Esophagus squamous epithelium (tissue), 4 donors: ENCODE measurements at regions not wholly inside any gene's neighbourhood (a gene's known extent, or its start where the extent isn't known, plus 50 kb on each side); places are given as distances from the start of the nearest gene placed in this dataset.

Source experiments
- POLR2A ChIP-seq, 4 donors: fragments of 450-650 bp; IDR thresholded peaks; one replicate each; pipeline ENCODE4 v1.6.1; 2017; ENCODE audit warnings: antibody characterized with exemption in 4 of 4, mild to moderate bottlenecking in 4 of 4, moderate library complexity in 3 of 4
- TF ChIP-seq, protein P1 (sequence below), 6 experiments: fragments of 450-650 bp in 4 of 6; fragments of 200-600 bp in 2 of 6; sonication (generic) in 2 of 6; IDR thresholded peaks; one replicate each; pipeline ENCODE4 v1.5.1; 2016 to 2019; ENCODE audit warnings: antibody characterized with exemption in 6 of 6, mild to moderate bottlenecking in 4 of 6, moderate library complexity in 4 of 6

DNA sequence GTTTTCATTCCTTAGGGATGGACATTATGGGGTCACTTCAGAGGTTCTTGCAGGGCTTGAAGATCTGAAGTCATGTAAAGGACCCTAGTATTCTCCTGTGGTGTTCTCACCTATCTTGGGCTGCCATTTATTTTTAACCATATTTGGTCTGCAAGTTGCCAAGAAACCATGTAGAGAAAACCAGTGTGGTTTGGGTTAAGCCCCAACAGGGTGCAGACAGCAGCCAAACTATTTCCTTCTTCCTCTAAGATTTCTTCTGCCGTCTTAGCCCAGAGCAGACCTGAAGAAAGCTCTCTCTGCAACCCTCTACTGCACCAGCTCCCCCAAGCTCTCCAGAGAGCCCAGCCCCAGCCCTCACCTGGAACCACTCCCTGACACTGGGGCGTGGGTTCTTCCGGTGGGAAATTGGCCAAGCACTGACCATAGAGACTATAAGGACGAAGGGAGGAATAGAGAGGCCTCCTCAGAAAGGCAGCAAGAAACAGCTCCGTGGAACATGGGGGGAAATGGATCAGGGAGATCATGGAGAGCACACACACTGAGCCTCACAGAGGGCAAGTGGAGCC, 136.6 kb downstream of the SYF2 start:
- TF ChIP-seq, protein P1, sequence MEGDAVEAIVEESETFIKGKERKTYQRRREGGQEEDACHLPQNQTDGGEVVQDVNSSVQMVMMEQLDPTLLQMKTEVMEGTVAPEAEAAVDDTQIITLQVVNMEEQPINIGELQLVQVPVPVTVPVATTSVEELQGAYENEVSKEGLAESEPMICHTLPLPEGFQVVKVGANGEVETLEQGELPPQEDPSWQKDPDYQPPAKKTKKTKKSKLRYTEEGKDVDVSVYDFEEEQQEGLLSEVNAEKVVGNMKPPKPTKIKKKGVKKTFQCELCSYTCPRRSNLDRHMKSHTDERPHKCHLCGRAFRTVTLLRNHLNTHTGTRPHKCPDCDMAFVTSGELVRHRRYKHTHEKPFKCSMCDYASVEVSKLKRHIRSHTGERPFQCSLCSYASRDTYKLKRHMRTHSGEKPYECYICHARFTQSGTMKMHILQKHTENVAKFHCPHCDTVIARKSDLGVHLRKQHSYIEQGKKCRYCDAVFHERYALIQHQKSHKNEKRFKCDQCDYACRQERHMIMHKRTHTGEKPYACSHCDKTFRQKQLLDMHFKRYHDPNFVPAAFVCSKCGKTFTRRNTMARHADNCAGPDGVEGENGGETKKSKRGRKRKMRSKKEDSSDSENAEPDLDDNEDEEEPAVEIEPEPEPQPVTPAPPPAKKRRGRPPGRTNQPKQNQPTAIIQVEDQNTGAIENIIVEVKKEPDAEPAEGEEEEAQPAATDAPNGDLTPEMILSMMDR (IDR thresholded peaks at IDR 0.05): no peak
- no peak for TF ChIP-seq POLR2A (IDR thresholded peaks at IDR 0.05)
